Endothelial cell of umbilical vein (primary cell): ENCODE measurements at regions not wholly inside any gene's neighbourhood (a gene's known extent, or its start where the extent isn't known, plus 50 kb on each side); places are given as distances from the start of the nearest gene placed in this dataset.

ENCODE experiments used
- MAX ChIP-seq: IDR thresholded peaks from 2 replicates; pipeline ENCODE4 v1.6.1; 2011; ENCODE audit not compliant: insufficient read depth, insufficient read length
- POLR2A ChIP-seq: IDR thresholded peaks from 2 replicates; pipeline ENCODE4 v1.6.1; 2012; ENCODE audit warnings: low read depth, mild to moderate bottlenecking, control low read depth, low read length
- TF ChIP-seq, protein P1 (sequence below), 2 donors: IDR thresholded peaks; 1 replicate in 1 of 2; 2 replicates in 1 of 2; pipeline ENCODE4 v1.5.1; 2011; ENCODE audit warnings: low read length in 2 of 2, mild to moderate bottlenecking in 2 of 2, moderate library complexity in 2 of 2, control low read depth in 1 of 2, inconsistent platforms in 1 of 2, low read depth in 1 of 2; ENCODE audit not compliant: insufficient read depth in 1 of 2; ENCODE audit errors: extremely low read depth in 1 of 2

DNA sequence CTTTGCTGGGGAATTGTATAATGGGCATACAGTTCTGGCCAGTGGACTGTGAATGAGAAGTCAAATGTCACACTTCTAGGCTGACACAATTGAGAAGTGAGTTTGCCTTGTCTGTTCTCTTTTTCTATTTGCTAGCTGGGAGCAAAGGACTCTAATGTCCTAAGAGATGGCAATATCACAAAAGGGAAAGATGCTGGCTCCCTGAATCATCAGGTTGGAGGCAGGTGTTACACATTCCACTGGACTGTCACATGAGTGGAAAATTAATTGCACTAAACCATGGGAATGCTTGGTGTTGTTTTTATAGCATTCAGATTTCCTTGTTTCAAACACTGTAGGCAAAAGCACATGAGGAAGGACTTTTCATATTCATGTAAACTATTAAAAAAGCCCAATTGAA is 388.3 kb downstream of the ADAM29 start:
- TF ChIP-seq MAX = no peak
- TF ChIP-seq, protein P1, sequence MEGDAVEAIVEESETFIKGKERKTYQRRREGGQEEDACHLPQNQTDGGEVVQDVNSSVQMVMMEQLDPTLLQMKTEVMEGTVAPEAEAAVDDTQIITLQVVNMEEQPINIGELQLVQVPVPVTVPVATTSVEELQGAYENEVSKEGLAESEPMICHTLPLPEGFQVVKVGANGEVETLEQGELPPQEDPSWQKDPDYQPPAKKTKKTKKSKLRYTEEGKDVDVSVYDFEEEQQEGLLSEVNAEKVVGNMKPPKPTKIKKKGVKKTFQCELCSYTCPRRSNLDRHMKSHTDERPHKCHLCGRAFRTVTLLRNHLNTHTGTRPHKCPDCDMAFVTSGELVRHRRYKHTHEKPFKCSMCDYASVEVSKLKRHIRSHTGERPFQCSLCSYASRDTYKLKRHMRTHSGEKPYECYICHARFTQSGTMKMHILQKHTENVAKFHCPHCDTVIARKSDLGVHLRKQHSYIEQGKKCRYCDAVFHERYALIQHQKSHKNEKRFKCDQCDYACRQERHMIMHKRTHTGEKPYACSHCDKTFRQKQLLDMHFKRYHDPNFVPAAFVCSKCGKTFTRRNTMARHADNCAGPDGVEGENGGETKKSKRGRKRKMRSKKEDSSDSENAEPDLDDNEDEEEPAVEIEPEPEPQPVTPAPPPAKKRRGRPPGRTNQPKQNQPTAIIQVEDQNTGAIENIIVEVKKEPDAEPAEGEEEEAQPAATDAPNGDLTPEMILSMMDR (IDR thresholded peaks at IDR 0.05; ENCODE audit: extremely low read depth in 1 of 2, insufficient read depth in 1 of 2, low read depth in 1 of 2, low read length in 2 of 2) = no peak
- no peak for TF ChIP-seq POLR2A
